ENCODE measurements at regions not wholly inside any gene's neighbourhood (a gene's known extent, or its start where the extent isn't known, plus 50 kb on each side); places are given as distances from the start of the nearest gene placed in this dataset.

GRCh38 chr18:30072609-30073385, 969.7 kb downstream of the DSC3 start:
- TF ChIP-seq ZNF446 (CRISPR knock-in tag; IDR thresholded peaks at IDR 0.05) (no peak), ZNF615 (CRISPR knock-in tag; IDR thresholded peaks at IDR 0.05; ENCODE audit: borderline replicate concordance) (no peak), KDM5A (IDR thresholded peaks at IDR 0.05; ENCODE audit: borderline replicate concordance, low read length) (no peak), ZFX (CRISPR knock-in tag; IDR thresholded peaks at IDR 0.05; ENCODE audit: low read depth) (no peak), ZSCAN25 (CRISPR knock-in tag; IDR thresholded peaks at IDR 0.05) (no peak)
